ENCODE measurements at regions not wholly inside any gene's neighbourhood (a gene's known extent, or its start where the extent isn't known, plus 50 kb on each side); places are given as distances from the start of the nearest gene placed in this dataset.
"Not testable (repeated sequence)": the region's sequence is repeated elsewhere in the genome, so short reads cannot be mapped to it uniquely, and the experiment has no call there.

GRCh38 chr19:28701491-28701890 lies 511.5 kb downstream of the UQCRFS1 start:
- DNase-seq (ENCODE audit: extremely low read depth, low read depth), result no peak

GRCh38 chr19:28700176-28700575 lies 512.8 kb downstream of the UQCRFS1 start:
- no peak for DNase-seq (ENCODE audit: extremely low read depth, low read depth)

- DNase-seq (ENCODE audit: extremely low read depth, low read depth), result no peak
Observed at GRCh38 chr19:28697308-28697707, 515.6 kb downstream of the UQCRFS1 start.

GRCh38 chr19:28694812-28695211 lies 518.1 kb downstream of the UQCRFS1 start:
- DNase-seq (ENCODE audit: extremely low read depth, low read depth), result no peak

GRCh38 chr19:28691683-28692082 lies 521.3 kb downstream of the UQCRFS1 start:
- no peak for DNase-seq (ENCODE audit: extremely low read depth, low read depth)

GRCh38 chr19:28689464-28689863 lies 523.5 kb downstream of the UQCRFS1 start:
- DNase-seq (ENCODE audit: extremely low read depth, low read depth), result not testable (repeated sequence)

GRCh38 chr19:28687296-28687695 lies 525.7 kb downstream of the UQCRFS1 start:
- DNase-seq (ENCODE audit: extremely low read depth, low read depth), result no peak

GRCh38 chr19:28686756-28687155 lies 526.2 kb downstream of the UQCRFS1 start:
- no peak for DNase-seq (ENCODE audit: extremely low read depth, low read depth)

- no peak for DNase-seq (ENCODE audit: extremely low read depth, low read depth)
Observed at GRCh38 chr19:28685802-28686201, 527.1 kb downstream of the UQCRFS1 start.

GRCh38 chr19:28685077-28685476 lies 527.9 kb downstream of the UQCRFS1 start:
- DNase-seq (ENCODE audit: extremely low read depth, low read depth), result not testable (repeated sequence)

- no peak for DNase-seq (ENCODE audit: extremely low read depth, low read depth)
Observed at GRCh38 chr19:28680111-28680510, 532.8 kb downstream of the UQCRFS1 start.

- DNase-seq (ENCODE audit: extremely low read depth, low read depth), result no peak
Observed at GRCh38 chr19:28670836-28671235, 542.1 kb downstream of the UQCRFS1 start.

GRCh38 chr19:28669804-28670203 lies 543.1 kb downstream of the UQCRFS1 start:
- no peak for DNase-seq (ENCODE audit: extremely low read depth, low read depth)

GRCh38 chr19:28667348-28667977 lies 545.5 kb downstream of the UQCRFS1 start:
- DNase-seq (ENCODE audit: extremely low read depth, low read depth), result no peak

GRCh38 chr19:28665748-28666147 lies 547.2 kb downstream of the UQCRFS1 start:
- DNase-seq (ENCODE audit: extremely low read depth, low read depth), result no peak

- no peak for DNase-seq (ENCODE audit: extremely low read depth, low read depth)
Observed at GRCh38 chr19:28656644-28657043, 556.3 kb downstream of the UQCRFS1 start.

GRCh38 chr19:28655054-28655453 lies 557.9 kb downstream of the UQCRFS1 start:
- DNase-seq (ENCODE audit: extremely low read depth, low read depth), result no peak

- no peak for DNase-seq (ENCODE audit: extremely low read depth, low read depth)
Observed at GRCh38 chr19:28652765-28653164, 560.2 kb downstream of the UQCRFS1 start.

- no peak for DNase-seq (ENCODE audit: extremely low read depth, low read depth)
Observed at GRCh38 chr19:28646629-28647028, 566.3 kb downstream of the UQCRFS1 start.

- no peak for DNase-seq (ENCODE audit: extremely low read depth, low read depth)
Observed at GRCh38 chr19:28644169-28644775, 568.7 kb downstream of the UQCRFS1 start.

- DNase-seq (ENCODE audit: extremely low read depth, low read depth), result no peak
Observed at GRCh38 chr19:28642787-28643683, 569.9 kb downstream of the UQCRFS1 start.

- no peak for DNase-seq (ENCODE audit: extremely low read depth, low read depth)
Observed at GRCh38 chr19:28641395-28641794, 571.6 kb downstream of the UQCRFS1 start.
